ENCODE measurements at regions not wholly inside any gene's neighbourhood (a gene's known extent, or its start where the extent isn't known, plus 50 kb on each side); places are given as distances from the start of the nearest gene placed in this dataset.
"Not testable (repeated sequence)": the region's sequence is repeated elsewhere in the genome, so short reads cannot be mapped to it uniquely, and the experiment has no call there.

GRCh38 chr16:13453938-13454553 lies 465.9 kb upstream of the ERCC4 start:
- H3K4me3 ChIP-seq (ENCODE audit: low read depth, low read length): no peak overlapping the region
- TF ChIP-seq CTCF (conservative IDR thresholded peaks at IDR 0.05; ENCODE audit: low read depth, low read length): peak; percentile 22
- no peak for DNase-seq (ENCODE audit: low read depth)

- H3K4me3 ChIP-seq (ENCODE audit: low read depth, low read length): no peak overlapping the region
- no peak for TF ChIP-seq CTCF (conservative IDR thresholded peaks at IDR 0.05; ENCODE audit: low read depth, low read length)
- DNase-seq (ENCODE audit: low read depth): no peak
Observed at GRCh38 chr16:13463619-13464018, 456.3 kb upstream of the ERCC4 start.

- DNase-seq (ENCODE audit: low read depth): no peak
- no peak overlapping the region for H3K4me3 ChIP-seq (ENCODE audit: low read depth, low read length)
- no peak for TF ChIP-seq CTCF (conservative IDR thresholded peaks at IDR 0.05; ENCODE audit: low read depth, low read length)
Observed at GRCh38 chr16:13471036-13471435, 448.9 kb upstream of the ERCC4 start.

DNA sequence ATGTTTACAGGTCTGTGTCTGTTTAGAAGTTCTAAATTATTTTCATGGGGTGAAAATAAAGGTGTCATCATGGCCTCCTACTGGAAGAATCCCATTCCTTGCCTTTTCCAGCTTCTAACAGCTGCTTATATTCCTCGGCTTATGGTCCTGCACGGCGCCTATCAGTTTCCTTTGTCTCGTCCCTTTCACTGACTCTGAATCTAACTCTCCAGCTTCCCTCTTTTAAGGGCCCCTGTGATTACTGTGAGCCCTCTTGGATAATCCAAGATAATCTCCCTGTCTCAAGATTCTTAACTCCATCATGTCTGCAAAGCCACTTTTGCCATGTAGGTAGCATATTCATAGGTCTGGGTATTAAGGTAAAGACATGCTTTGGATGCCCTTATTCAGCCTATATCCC lies 441.0 kb upstream of the ERCC4 start:
- no peak for TF ChIP-seq CTCF (conservative IDR thresholded peaks at IDR 0.05; ENCODE audit: low read depth, low read length)
- DNase-seq (ENCODE audit: low read depth): no peak
- H3K4me3 ChIP-seq (ENCODE audit: low read depth, low read length): no peak overlapping the region

DNA sequence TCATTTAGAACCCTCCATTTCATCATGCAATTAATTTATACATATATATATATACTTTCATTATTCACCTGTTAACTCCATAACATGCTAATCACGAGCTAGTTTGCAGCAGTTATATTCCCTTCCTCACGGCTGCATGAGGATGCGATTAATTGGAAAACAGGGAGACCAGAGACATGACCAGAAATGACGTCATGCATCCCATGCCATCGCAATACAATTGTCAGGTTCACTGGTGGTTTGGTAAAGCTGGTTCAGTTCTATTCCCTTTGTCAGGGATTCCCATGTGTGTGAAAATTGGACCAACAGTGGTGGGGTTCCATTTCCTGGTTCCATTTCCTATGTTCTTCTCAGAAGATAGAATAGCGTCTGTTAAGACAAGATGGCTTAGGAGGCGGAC lies 440.4 kb upstream of the ERCC4 start:
- TF ChIP-seq CTCF (conservative IDR thresholded peaks at IDR 0.05; ENCODE audit: low read depth, low read length): no peak
- no peak overlapping the region for H3K4me3 ChIP-seq (ENCODE audit: low read depth, low read length)
- DNase-seq (ENCODE audit: low read depth): no peak

- H3K4me3 ChIP-seq (ENCODE audit: low read depth, low read length): no peak overlapping the region
- no peak for TF ChIP-seq CTCF (conservative IDR thresholded peaks at IDR 0.05; ENCODE audit: low read depth, low read length)
- DNase-seq (ENCODE audit: low read depth): no peak
Observed at GRCh38 chr16:13480801-13481200, 439.2 kb upstream of the ERCC4 start.

- no peak for DNase-seq (ENCODE audit: low read depth)
- H3K4me3 ChIP-seq (ENCODE audit: low read depth, low read length): no peak overlapping the region
- TF ChIP-seq CTCF (conservative IDR thresholded peaks at IDR 0.05; ENCODE audit: low read depth, low read length): no peak
Observed at GRCh38 chr16:13483121-13483520, 436.8 kb upstream of the ERCC4 start.

DNA sequence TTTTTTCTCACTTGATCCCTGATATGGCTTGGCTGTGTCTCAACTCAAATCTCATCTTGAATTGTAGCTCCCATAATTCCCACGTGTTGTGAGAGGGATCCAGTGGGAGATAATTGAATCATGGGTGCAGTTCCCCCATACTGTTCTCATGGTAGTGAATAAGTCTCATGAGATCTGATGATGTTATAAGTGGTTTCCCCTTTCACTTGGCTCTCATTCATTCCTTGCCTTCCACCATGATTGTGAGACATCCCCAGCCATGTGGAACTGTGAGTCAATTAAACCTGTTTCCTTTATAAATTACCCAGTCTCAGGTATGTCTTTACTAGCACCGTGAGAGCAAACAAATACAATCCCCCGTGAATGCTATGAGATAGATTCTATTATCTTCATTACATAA lies 430.5 kb upstream of the ERCC4 start:
- DNase-seq (ENCODE audit: low read depth); H3K4me3 ChIP-seq (ENCODE audit: low read depth, low read length): not testable (repeated sequence)

All from choroid plexus epithelial cell (primary cell).